A549 (cell line): ENCODE measurements at regions not wholly inside any gene's neighbourhood (a gene's known extent, or its start where the extent isn't known, plus 50 kb on each side); places are given as distances from the start of the nearest gene placed in this dataset.

Experiments
- ATAC-seq, 2 experiments: fragments of 200-7000 bp in 1 of 2; fragments of >200 bp in 1 of 2; cut with Nextera tagmentation in 1 of 2; cut with Tn5 transposase in 1 of 2; 3 replicates each; pipeline versions ENCODE4 v1.8.0 to v1.9.1; 2018 to 2020; ENCODE audit warnings: mild to moderate bottlenecking in 1 of 2, moderate library complexity in 1 of 2
- CTCF ChIA-PET: fragments of 300-600 bp; sonication (Branson Sonifier 250); formaldehyde crosslinking; extraction: SDS; loops from one replicate; lab custom pipeline; 2021; ENCODE audit warnings: antibody characterized with exemption, inconsistent platforms; lab: Yijun Ruan, JAX
- POLR2A ChIA-PET: fragments of 350-600 bp; formaldehyde crosslinking; extraction: SDS; loops from one replicate; lab custom pipeline; 2021; ENCODE audit warnings: antibody characterized with exemption, inconsistent platforms; lab: Yijun Ruan, JAX
- DNase-seq, 2 experiments: peaks; one replicate each; pipeline versions ENCODE4 v3.0.0 to v3.0.0-alpha.2; 2011 to 2016; ENCODE audit warnings: low read depth in 1 of 2, low spot score in 1 of 2
- FAIRE-seq: peaks from 2 replicates; lab custom pipeline; 2011; peaks lifted over from hg19 to GRCh38; lab: Jason Lieb, UNC
- H3K27ac ChIP-seq, 2 experiments: fragments of >200 bp; sonication (Bioruptor Twin); formaldehyde crosslinking; 3 replicates each; pipeline ENCODE4 v1.5.1; 2016 to 2017
- H3K4me1 ChIP-seq: fragments of >200 bp; sonication (Bioruptor Twin); formaldehyde crosslinking; 3 replicates; pipeline ENCODE4 v1.6.1; 2016
- H3K4me2 ChIP-seq: fragments of >200 bp; sonication (Bioruptor Twin); formaldehyde crosslinking; 3 replicates; pipeline ENCODE4 v1.6.1; 2016
- H3K4me3 ChIP-seq: fragments of >200 bp; sonication (Bioruptor Twin); formaldehyde crosslinking; 3 replicates; pipeline ENCODE4 v1.5.1; 2016
- H3K9me3 ChIP-seq: fragments of >200 bp; sonication (Bioruptor Twin); formaldehyde crosslinking; 3 replicates; pipeline ENCODE4 v1.6.1; 2016
- E2F6 ChIP-seq: IDR thresholded peaks from 2 replicates; pipeline ENCODE4 v1.6.1; 2012; ENCODE audit warnings: low read depth, borderline replicate concordance
- EHMT2 ChIP-seq: fragments of 200-600 bp; sonication (generic); IDR thresholded peaks from 2 replicates; pipeline ENCODE4 v1.6.1; 2016; ENCODE audit warnings: antibody characterized with exemption, low read depth, mild to moderate bottlenecking, moderate library complexity
- ELK1 ChIP-seq: fragments of 150-350 bp; IDR thresholded peaks from 2 replicates; pipeline ENCODE4 v1.6.1; 2014; ENCODE audit warnings: low read depth, mild to moderate bottlenecking, low read length
- ESRRA ChIP-seq: fragments of 150-350 bp; IDR thresholded peaks from 2 replicates; pipeline ENCODE4 v1.6.1; 2014; ENCODE audit warnings: mild to moderate bottlenecking, low read length, borderline replicate concordance
- FOSB ChIP-seq: fragments of 250-450 bp; sonication (Bioruptor Pico); IDR thresholded peaks from 2 replicates; pipeline ENCODE4 v1.5.0; 2020; ENCODE audit warnings: mild to moderate bottlenecking, moderate library complexity
- HES2 ChIP-seq: fragments of >200 bp; sonication (Bioruptor Twin); formaldehyde crosslinking; IDR thresholded peaks from 2 replicates; pipeline ENCODE4 v1.6.1; 2016
- HOXB5 ChIP-seq: fragments of 250-450 bp; sonication (Bioruptor Pico); IDR thresholded peaks from 2 replicates; pipeline ENCODE4 v1.5.0; 2020; ENCODE audit warnings: mild to moderate bottlenecking, moderate library complexity
- JUNB ChIP-seq: fragments of >200 bp; sonication (Bioruptor Twin); formaldehyde crosslinking; IDR thresholded peaks from 2 replicates; pipeline ENCODE4 v1.6.1; 2016
- PBX3 ChIP-seq: IDR thresholded peaks from 2 replicates; pipeline ENCODE4 v1.6.1; 2012
- PHF8 ChIP-seq: fragments of 200-600 bp; sonication (generic); IDR thresholded peaks from 2 replicates; pipeline ENCODE4 v1.6.1; 2016; ENCODE audit warnings: low read depth, mild to moderate bottlenecking, antibody characterized with exemption, moderate library complexity, borderline replicate concordance
- POLR2AphosphoS2 ChIP-seq: conservative IDR thresholded peaks from 2 replicates; pipeline ENCODE4 v1.6.1; 2012; ENCODE audit warnings: low read length, improper control_type of control experiment, inconsistent platforms
- RAD21 ChIP-seq, 2 experiments: fragments of >200 bp in 1 of 2; sonication (Bioruptor Twin) in 1 of 2; formaldehyde crosslinking in 1 of 2; IDR thresholded peaks in 1 of 2; conservative IDR thresholded peaks in 1 of 2; 2 replicates in 1 of 2; 3 replicates in 1 of 2; pipeline ENCODE4 v1.6.1; 2012 to 2018; ENCODE audit warnings: inconsistent platforms in 1 of 2
- REST ChIP-seq: fragments of 200-600 bp; sonication (generic); IDR thresholded peaks from 2 replicates; pipeline ENCODE4 v1.6.1; 2016; ENCODE audit warnings: antibody characterized with exemption, mild to moderate bottlenecking, moderate library complexity
- RFX5 ChIP-seq: fragments of 450-650 bp; IDR thresholded peaks from 2 replicates; pipeline ENCODE4 v1.7.1; 2014; ENCODE audit warnings: antibody characterized with exemption, mild to moderate bottlenecking, moderate library complexity
- TFCP2L1 ChIP-seq: fragments of 250-450 bp; sonication (Bioruptor Pico); IDR thresholded peaks from 2 replicates; pipeline ENCODE4 v1.5.0; 2021; ENCODE audit warnings: mild to moderate bottlenecking
- WGBS: methylation state at CpG from one replicate; pipeline ENCODE4 v1.1.6; 2017; ENCODE audit errors: missing lambda C conversion rate; 5-methylcytosine and 5-hydroxymethylcytosine counted together

GRCh38 chr3:46098319-46098761 is 71.1 kb upstream of the XCR1 start:
- H3K27ac ChIP-seq: no peak overlapping the region
- POLR2A ChIA-PET: no interaction called here

GRCh38 chr3:46097691-46098241 is 70.5 kb upstream of the XCR1 start:
- FAIRE-seq (no peak), ATAC-seq (no peak), DNase-seq (no peak)
- no peak overlapping the region for H3K27ac ChIP-seq
- ChIA-PET POLR2A (no interaction called here), CTCF (interaction anchor here (1.5 kb wide), 1 partner anchor 10 kb away, joined by 3 read pairs; no protein-coding TSS in a partner anchor)
- no peak overlapping the region for H3K4me3 ChIP-seq
- no peak overlapping the region for H3K4me2 ChIP-seq
- H3K4me1 ChIP-seq: no peaks in the 10 kb centered on the region
- WGBS: 49% methylated on average over 6 of the region's 6 CpGs
- no peaks in the 10 kb centered on the region for H3K9me3 ChIP-seq
- TF ChIP-seq PHF8 (no peak), HOXB5 (CRISPR knock-in tag) (no peak), HES2 (no peak), FOSB (CRISPR knock-in tag) (no peak)

More at GRCh38 chr3:46098319-46098761, 71.1 kb upstream of the XCR1 start:
- TF ChIP-seq E2F6: no peak
- no peaks in the 10 kb centered on the region for H3K9me3 ChIP-seq
- 34% methylated on average over 2 of the region's 2 CpGs for WGBS
- DNase-seq: no peak
- no peak overlapping the region for H3K4me2 ChIP-seq
- no peak for FAIRE-seq
- H3K4me1 ChIP-seq: no peaks in the 10 kb centered on the region
- no peak for ATAC-seq
- CTCF ChIA-PET: no interaction called here
- no peak overlapping the region for H3K4me3 ChIP-seq

GRCh38 chr3:46096781-46097180 is 69.5 kb upstream of the XCR1 start:
- H3K4me2 ChIP-seq: no peak overlapping the region
- no peak overlapping the region for H3K4me3 ChIP-seq
- WGBS: 33% methylated on average over 5 of the region's 5 CpGs
- ChIA-PET POLR2A (no interaction called here), CTCF (interaction anchor here (0.6 to 1.9 kb wide), 3 partner anchors 10 to 31 kb away, joined by 3 to 5 read pairs (median 3); no protein-coding TSS in a partner anchor)
- H3K27ac ChIP-seq: no peak overlapping the region
- FAIRE-seq (no peak), ATAC-seq (no peak), DNase-seq (no peak)
- TF ChIP-seq FOSB (CRISPR knock-in tag): no peak
- no peak for TF ChIP-seq ESRRA
- TF ChIP-seq RFX5: no peak
- no peak for TF ChIP-seq TFCP2L1 (CRISPR knock-in tag)
- no peak for TF ChIP-seq EHMT2
- no peak for TF ChIP-seq PBX3
- TF ChIP-seq POLR2AphosphoS2: no peak
- no peak for TF ChIP-seq RAD21 (conservative IDR thresholded peaks at IDR 0.05 in 1 of 2, IDR thresholded peaks at IDR 0.05 in 1 of 2)
- TF ChIP-seq HES2: no peak
- TF ChIP-seq REST: no peak
- TF ChIP-seq JUNB: no peak
- no peak for TF ChIP-seq ELK1
- no peaks in the 10 kb centered on the region for H3K9me3 ChIP-seq
- no peaks in the 10 kb centered on the region for H3K4me1 ChIP-seq
